UCSD-AML1 (cell line): ENCODE measurements at regions not wholly inside any gene's neighbourhood (a gene's known extent, or its start where the extent isn't known, plus 50 kb on each side); places are given as distances from the start of the nearest gene placed in this dataset.
"Not testable (repeated sequence)": the region's sequence is repeated elsewhere in the genome, so short reads cannot be mapped to it uniquely, and the experiment has no call there.

Source experiments
- DNase-seq: peaks from one replicate; lab custom pipeline; 2025; ENCODE audit not compliant: unreplicated experiment; lab: John Stamatoyannopoulos, UW

DNA sequence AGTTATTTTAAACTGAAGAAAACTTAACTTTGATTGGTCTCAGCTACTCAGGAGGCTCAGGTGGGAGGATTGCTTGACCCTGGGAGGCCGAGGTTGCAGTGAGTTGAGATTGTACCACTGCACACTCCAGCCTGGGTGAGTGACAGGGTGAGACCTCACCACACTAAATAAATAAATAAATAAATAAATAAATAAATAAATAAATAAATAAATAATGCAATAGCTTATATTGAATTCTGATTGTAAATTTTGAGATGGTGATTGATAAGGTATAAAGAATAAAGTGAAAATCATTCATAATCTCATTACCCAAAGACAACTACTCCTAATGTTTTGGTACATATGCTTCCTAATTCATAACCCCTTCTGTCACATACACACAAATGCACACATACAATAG lies 58.1 kb downstream of the TUBA3C start:
- DNase-seq, result no peak

GRCh38 chr13:19117913-19118739 lies 63.5 kb downstream of the TUBA3C start:
- no peak for DNase-seq

- DNase-seq, result not testable (repeated sequence)
Observed at GRCh38 chr13:19109225-19109624, 72.4 kb downstream of the TUBA3C start.

DNA sequence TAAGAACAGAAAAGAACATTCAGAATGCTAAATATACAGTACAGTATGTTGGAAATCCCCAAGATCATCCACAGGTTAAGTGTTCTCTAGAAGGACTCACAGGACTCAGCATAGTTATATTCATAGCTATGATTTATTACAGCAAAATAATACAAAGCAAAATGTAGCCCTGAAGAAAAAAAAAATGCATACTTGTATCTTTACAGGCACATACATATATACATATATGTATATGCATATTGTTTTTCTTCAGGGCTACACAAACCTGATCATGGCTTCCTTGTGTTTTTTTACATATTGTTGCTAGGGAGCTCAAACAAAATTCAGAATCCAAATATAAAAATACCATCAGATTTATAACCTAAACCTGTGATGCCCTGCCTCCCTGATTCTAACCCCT lies 78.5 kb downstream of the TUBA3C start:
- DNase-seq, result no peak

DNA sequence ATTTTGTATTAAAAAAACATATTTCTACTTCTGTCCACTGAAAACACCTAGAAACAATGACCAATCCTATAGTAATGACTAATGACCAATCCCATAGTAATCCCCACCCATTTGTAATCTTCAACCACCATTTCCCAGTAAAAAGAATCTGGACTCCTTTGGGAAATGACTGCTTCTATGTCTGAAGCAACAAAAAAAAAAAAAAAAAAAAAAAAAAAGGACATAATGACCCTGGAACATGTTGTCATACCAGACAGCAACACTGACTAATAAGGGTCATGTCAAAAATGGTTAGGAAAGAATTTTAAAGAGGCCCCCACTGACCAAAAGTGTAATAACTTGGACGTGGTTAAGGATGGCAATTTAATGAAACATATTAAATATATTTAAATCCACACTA lies 88.3 kb downstream of the TUBA3C start:
- no peak for DNase-seq

DNA sequence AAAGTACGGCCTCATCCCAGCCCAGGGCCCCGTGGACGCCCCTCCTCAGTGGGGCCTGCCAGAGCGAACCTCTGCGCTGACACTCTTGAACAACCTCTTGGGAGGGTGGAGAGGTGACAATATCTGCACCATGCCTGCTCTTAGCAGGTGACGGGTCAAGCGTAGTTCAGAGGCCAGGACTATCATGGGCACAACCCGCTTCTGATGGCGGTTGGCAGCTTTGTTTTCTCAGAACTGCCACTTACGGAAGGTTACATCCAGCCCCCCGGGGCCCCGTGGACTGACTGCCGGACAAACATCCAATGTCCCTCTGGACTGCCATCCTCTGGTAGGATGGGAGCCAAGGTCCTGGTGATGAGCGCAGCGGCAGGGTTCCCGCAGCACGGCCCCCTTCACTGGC lies 91.1 kb downstream of the TUBA3C start:
- DNase-seq, result no peak

DNA sequence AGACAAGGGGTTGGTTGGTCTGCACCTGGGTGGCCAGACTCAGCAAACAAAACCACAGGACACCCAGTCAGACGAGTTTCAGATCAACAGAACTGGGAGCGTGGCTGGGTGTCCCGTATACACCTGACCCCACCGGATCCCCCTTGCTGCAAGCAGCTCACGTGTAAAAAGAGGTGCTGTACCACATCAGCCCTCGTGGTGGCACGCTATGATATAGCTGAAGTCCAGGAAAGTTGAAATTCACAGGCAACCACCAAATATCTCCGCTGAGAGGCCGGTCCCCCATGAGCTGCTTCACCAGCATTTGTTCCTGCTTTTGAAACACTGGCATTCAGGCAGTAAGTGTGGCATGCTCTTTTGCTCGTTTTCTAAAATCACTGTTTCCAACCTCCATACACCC lies 92.3 kb downstream of the TUBA3C start:
- DNase-seq, result peak; percentile 35

DNA sequence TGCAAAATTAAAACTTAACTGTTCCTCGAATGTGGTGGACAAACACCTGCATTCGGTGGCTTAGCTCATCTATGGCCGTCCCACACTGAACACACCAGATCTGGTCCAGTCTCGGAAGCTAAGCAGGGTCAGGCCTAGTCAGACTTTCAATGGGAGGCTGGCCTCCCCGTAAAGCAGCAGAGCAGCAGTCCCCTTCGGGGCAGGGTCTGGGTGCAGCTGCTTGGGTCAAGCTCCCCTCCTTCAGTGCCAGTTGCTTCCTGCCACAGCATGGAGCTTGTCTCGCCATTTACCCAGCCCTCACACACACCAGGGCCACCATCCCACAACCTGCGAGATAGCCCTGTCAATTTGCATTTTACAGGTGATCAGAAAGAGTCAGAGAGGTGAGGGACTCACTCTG lies 93.2 kb downstream of the TUBA3C start:
- no peak for DNase-seq

- no peak for DNase-seq
Observed at GRCh38 chr13:19085876-19086275, 95.7 kb downstream of the TUBA3C start.

DNA sequence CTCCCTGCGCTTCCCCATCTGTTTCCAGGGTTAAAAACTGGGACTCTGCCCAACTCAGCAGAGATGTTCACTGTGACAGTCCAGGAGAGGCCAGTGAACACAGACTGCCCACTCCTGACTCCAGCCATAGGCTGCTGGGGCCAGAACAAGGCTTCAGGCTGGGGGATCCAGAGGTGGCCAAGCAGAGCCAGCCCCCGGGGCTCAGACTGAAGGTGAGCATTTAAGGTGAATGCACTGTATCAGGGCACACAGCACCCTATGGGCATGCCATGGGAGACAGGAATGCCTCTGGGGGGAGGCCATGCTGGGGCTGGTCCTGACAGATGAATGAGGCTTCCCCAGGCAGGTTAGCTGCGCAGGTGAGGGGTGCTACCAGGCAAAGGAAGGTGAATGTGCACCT lies 96.4 kb downstream of the TUBA3C start:
- no peak for DNase-seq

DNA sequence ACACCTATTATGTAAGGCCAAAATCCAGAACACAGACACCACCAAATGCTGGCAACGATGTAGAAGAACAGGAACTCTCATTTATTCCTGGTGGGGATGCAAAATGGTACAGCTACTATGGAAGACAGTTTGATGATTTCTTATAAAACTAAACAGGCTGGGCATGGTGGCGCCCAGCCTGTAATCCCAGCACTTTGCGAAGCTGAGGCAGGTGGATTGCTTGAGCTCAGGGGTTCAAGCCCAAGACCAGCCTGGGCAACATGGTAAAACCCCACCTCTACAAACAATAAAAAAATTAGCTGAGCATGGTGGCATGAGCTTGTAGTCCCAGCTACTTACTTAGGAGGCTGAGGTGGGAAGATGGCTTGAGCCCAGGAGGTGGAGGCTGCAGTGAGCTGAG lies 98.3 kb downstream of the TUBA3C start:
- no peak for DNase-seq

GRCh38 chr13:19075418-19075817 lies 106.2 kb downstream of the TUBA3C start:
- DNase-seq, result no peak

- DNase-seq, result no peak
Observed at GRCh38 chr13:19074519-19074918, 107.1 kb downstream of the TUBA3C start.

- DNase-seq, result not testable (repeated sequence)
Observed at GRCh38 chr13:19074106-19074505, 107.5 kb downstream of the TUBA3C start.

GRCh38 chr13:19072956-19073706 lies 108.5 kb downstream of the TUBA3C start:
- DNase-seq, result not testable (repeated sequence)

DNA sequence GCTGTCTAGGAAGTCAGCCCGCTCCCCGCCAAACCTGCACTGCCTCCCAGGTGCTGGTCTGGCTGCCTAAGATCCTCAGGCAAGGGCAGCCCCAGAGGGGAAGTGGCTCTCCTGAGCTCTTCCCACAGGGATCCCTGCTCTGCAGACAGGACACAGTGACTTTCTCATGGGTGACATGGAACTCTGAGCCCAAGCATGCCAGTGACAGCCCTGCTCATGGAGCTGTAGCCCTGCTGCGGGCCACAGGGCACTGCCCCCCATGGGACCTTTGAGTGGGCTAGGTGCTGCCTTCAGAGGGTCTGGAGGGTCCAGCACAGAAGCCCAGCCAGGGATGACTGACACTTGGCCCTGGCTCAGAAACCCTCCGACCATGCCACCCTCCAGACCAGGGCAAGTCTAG lies 109.1 kb downstream of the TUBA3C start:
- DNase-seq, result no peak

DNA sequence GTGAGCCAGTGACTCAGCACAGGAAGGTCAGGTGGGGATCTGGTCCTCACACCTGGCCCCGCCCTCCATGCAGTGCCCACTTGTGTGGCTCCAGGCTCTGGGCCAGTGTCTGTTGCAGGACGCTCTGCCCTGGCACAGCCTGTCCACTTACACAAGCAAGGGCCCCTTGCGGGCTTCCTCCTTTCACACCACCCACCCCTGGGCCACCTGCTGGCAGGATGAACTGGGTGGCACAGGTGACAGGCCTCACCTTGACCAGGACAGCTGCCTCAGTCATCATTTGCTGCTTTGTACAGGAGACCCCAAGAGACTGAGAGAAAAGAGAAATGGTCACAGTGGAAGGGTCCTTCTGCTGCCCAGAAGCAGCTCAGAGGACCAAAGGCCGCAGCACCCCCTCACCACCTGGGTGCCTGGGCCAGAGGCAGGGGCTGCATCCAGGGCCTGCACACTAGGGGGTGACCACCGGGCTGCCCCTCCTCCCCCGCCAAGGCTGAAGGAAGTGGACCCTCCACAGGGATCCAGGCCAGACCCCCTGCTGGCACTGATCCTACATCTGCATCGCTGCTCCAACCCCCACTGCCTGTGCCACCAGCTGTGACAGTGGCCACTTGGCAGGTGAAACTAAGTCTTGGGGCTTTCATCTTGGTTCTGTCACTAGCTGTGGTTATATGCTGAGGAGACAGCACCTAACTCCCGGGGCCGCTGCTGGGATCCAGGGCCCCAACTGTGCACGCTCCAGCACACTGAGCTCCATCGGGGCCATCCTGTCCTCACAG lies 110.3 kb downstream of the TUBA3C start:
- DNase-seq, result no peak

- no peak for DNase-seq
Observed at GRCh38 chr13:19070398-19070735, 111.3 kb downstream of the TUBA3C start.

DNA sequence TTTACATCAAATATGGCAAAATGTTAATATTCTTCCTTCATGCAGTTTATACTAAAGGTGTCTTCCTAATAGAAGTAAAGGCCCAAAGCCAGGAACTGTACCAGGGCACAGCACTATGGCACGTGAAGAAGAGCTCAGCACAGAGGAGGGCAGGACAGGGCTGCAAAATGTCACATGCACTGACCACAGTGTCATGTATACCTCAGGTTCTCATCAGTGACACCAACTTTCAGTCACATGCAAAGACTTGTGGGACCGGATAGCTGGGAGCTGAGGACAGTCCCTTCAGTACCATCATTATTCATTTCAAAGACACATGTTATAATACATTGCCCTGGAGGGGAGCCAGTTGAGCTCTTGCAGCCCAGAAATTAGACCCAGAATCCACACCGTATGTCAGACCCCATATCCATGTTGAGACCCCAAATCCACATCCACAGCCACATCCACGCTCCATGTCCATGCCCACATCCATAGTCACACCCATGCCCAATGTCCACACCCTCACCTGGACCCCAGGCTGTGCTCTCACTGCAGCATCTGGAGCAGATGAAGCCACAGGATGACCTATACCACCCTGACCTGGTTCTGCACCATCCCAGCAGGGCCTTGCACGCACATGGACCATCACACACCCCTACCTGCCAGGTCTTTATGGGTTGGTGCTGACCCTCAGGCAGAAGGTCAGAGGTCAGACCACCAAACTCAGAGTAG lies 111.8 kb downstream of the TUBA3C start:
- DNase-seq, result no peak

GRCh38 chr13:19068691-19069090 lies 112.9 kb downstream of the TUBA3C start:
- DNase-seq, result no peak

DNA sequence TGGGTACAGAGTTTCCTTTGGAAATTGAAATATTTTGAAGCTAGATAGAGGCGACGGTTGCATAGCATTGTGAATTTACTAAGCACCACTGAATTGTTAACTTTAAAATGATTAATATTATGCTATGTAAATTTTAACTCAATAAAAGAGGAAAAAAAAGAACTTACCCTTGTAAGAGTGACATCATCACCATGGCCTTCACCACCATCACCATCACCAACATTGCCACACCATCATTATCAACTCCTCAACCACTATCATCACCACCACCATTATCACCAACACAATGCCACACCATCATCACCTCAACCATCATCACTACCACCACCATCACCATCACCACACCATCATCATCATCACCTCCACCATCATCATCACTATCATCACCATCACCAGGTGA lies 113.9 kb downstream of the TUBA3C start:
- DNase-seq, result no peak
